H9 (cell line): ENCODE measurements at regions not wholly inside any gene's neighbourhood (a gene's known extent, or its start where the extent isn't known, plus 50 kb on each side); places are given as distances from the start of the nearest gene placed in this dataset.

Source experiments
- DNase-seq: peaks from one replicate; pipeline ENCODE4 v3.0.0-alpha.2; 2017
- H2AFZ ChIP-seq: one replicate; pipeline ENCODE4 v1.6.1; 2013; ENCODE audit warnings: mild to moderate bottlenecking, low read length, control low read depth, moderate library complexity
- H2AK5ac ChIP-seq: 2 replicates; pipeline ENCODE4 v1.6.1; 2013; ENCODE audit warnings: low read length, control low read depth, mixed read lengths; ENCODE audit not compliant: insufficient read length
- H2BK120ac ChIP-seq: one replicate; pipeline ENCODE4 v1.6.1; 2013; ENCODE audit warnings: low read depth, mild to moderate bottlenecking, low read length, control low read depth, inconsistent platforms; ENCODE audit not compliant: poor library complexity, severe bottlenecking
- H2BK12ac ChIP-seq: 2 replicates; pipeline ENCODE4 v1.6.1; 2013; ENCODE audit warnings: low read length, control low read depth, mixed read lengths, low read depth; ENCODE audit not compliant: insufficient read length
- H2BK15ac ChIP-seq: 2 replicates; pipeline ENCODE4 v1.6.1; 2013; ENCODE audit warnings: low read depth, low read length, control low read depth
- H2BK20ac ChIP-seq: one replicate; pipeline ENCODE4 v1.6.1; 2013; ENCODE audit warnings: low read depth, mild to moderate bottlenecking, low read length, control low read depth, inconsistent platforms; ENCODE audit not compliant: poor library complexity, severe bottlenecking
- H2BK5ac ChIP-seq: 2 replicates; pipeline ENCODE4 v1.6.1; 2013; ENCODE audit warnings: low read length, control low read depth, mixed read lengths; ENCODE audit not compliant: insufficient read length
- H3K14ac ChIP-seq: 2 replicates; pipeline ENCODE4 v1.6.1; 2013; ENCODE audit warnings: low read length, control low read depth; ENCODE audit not compliant: insufficient read depth
- H3K18ac ChIP-seq: 2 replicates; pipeline ENCODE4 v1.6.1; 2013; ENCODE audit warnings: low read depth, mild to moderate bottlenecking, mixed read lengths, low read length, control low read depth; ENCODE audit not compliant: insufficient read length
- H3K23ac ChIP-seq: 2 replicates; pipeline ENCODE4 v1.6.1; 2013; ENCODE audit warnings: low read length, control low read depth, mixed read lengths, low read depth; ENCODE audit not compliant: insufficient read length
- H3K23me2 ChIP-seq: 2 replicates; pipeline ENCODE4 v1.6.1; 2013; ENCODE audit warnings: low read depth, mild to moderate bottlenecking, mixed read lengths, low read length, control low read depth; ENCODE audit not compliant: insufficient read length, poor library complexity, severe bottlenecking
- H3K27ac ChIP-seq: 2 replicates; pipeline ENCODE4 v1.5.1; 2013; ENCODE audit warnings: low read length, control low read depth, mixed read lengths, low read depth; ENCODE audit not compliant: insufficient read length
- H3K27me3 ChIP-seq: 2 replicates; pipeline ENCODE4 v1.6.1; 2013; ENCODE audit warnings: low read length, control low read depth, inconsistent platforms; ENCODE audit not compliant: insufficient read depth
- H3K4ac ChIP-seq: 2 replicates; pipeline ENCODE4 v1.6.1; 2013; ENCODE audit warnings: low read depth, mild to moderate bottlenecking, control low read depth, inconsistent platforms, low read length, moderate library complexity
- H3K4me1 ChIP-seq: 2 replicates; pipeline ENCODE4 v1.6.1; 2013; ENCODE audit warnings: low read length, control low read depth, inconsistent platforms; ENCODE audit not compliant: insufficient read depth
- H3K4me2 ChIP-seq: 2 replicates; pipeline ENCODE4 v1.6.1; 2013; ENCODE audit warnings: low read length, control low read depth, mixed read lengths; ENCODE audit not compliant: insufficient read length, insufficient read depth
- H3K56ac ChIP-seq: 2 replicates; pipeline ENCODE4 v1.6.1; 2013; ENCODE audit warnings: low read depth, mild to moderate bottlenecking, mixed read lengths, low read length, control low read depth; ENCODE audit not compliant: insufficient read length
- H3K79me1 ChIP-seq: 2 replicates; pipeline ENCODE4 v1.6.1; 2013; ENCODE audit warnings: low read depth, mild to moderate bottlenecking, moderate library complexity, low read length, control low read depth, inconsistent platforms; ENCODE audit not compliant: insufficient read depth, poor library complexity, severe bottlenecking
- H3K79me2 ChIP-seq: 2 replicates; pipeline ENCODE4 v1.6.1; 2013; ENCODE audit warnings: low read length, control low read depth, inconsistent platforms; ENCODE audit not compliant: insufficient read depth
- H3K9ac ChIP-seq: 2 replicates; pipeline ENCODE4 v1.6.1; 2013; ENCODE audit warnings: low read length, control low read depth, mixed read lengths; ENCODE audit not compliant: insufficient read length; ENCODE audit errors: extremely low read depth
- H3K9me3 ChIP-seq: one replicate; pipeline ENCODE4 v1.6.1; 2013; ENCODE audit warnings: low read depth, low read length, inconsistent platforms; ENCODE audit not compliant: control insufficient read depth
- H3T11ph ChIP-seq: one replicate; pipeline ENCODE4 v1.6.1; 2013; ENCODE audit warnings: mild to moderate bottlenecking, low read length, control low read depth, inconsistent platforms
- H4K20me1 ChIP-seq: one replicate; pipeline ENCODE4 v1.6.1; 2013; ENCODE audit not compliant: control insufficient read depth, insufficient read length, insufficient read depth
- H4K5ac ChIP-seq: 2 replicates; pipeline ENCODE4 v1.6.1; 2013; ENCODE audit warnings: low read depth, mild to moderate bottlenecking, mixed read lengths, low read length, control low read depth; ENCODE audit not compliant: insufficient read length
- H4K8ac ChIP-seq: replicated peaks from 2 replicates; pipeline ENCODE4 v1.6.1; 2013; ENCODE audit warnings: low read length, control low read depth, mixed read lengths, low read depth; ENCODE audit not compliant: insufficient read length
- H4K91ac ChIP-seq: 2 replicates; pipeline ENCODE4 v1.6.1; 2013; ENCODE audit warnings: low read depth, mild to moderate bottlenecking, moderate library complexity, mixed read lengths, low read length, control low read depth; ENCODE audit not compliant: insufficient read length
- H3K27ac Mint-ChIP-seq, 3 experiments: 2 replicates in 2 of 3; 3 replicates in 1 of 3; pipeline ENCODE4 v1.8.0; 2020 to 2021; ENCODE audit warnings: mixed read lengths in 3 of 3, mild to moderate bottlenecking in 1 of 3, moderate library complexity in 1 of 3
- H3K27me3 Mint-ChIP-seq: 2 replicates; pipeline ENCODE4 v1.8.0; 2021; ENCODE audit warnings: low read depth, mild to moderate bottlenecking, moderate library complexity, mixed read lengths
- H3K36me3 Mint-ChIP-seq, 3 experiments: 2 replicates in 2 of 3; 3 replicates in 1 of 3; pipeline ENCODE4 v1.8.0; 2020 to 2021; ENCODE audit warnings: low read depth in 3 of 3, mixed read lengths in 3 of 3; ENCODE audit not compliant: insufficient read depth in 1 of 3
- H3K4me1 Mint-ChIP-seq, 2 experiments: 2 replicates each; pipeline ENCODE4 v1.8.0; 2020; ENCODE audit warnings: mixed read lengths in 2 of 2
- H3K4me3 Mint-ChIP-seq, 2 experiments: 2 replicates in 1 of 2; 3 replicates in 1 of 2; pipeline ENCODE4 v1.8.0; 2020 to 2021; ENCODE audit warnings: mild to moderate bottlenecking in 2 of 2, mixed read lengths in 2 of 2, moderate library complexity in 1 of 2
- H3K9me3 Mint-ChIP-seq, 2 experiments: 2 replicates in 1 of 2; 3 replicates in 1 of 2; pipeline ENCODE4 v1.8.0; 2020; ENCODE audit warnings: mild to moderate bottlenecking in 2 of 2, mixed read lengths in 2 of 2, moderate library complexity in 1 of 2
- WGBS: extraction: QIAGEN DNeasy Blood & Tissue Kit; methylation state at CpG from one replicate; pipeline ENCODE4 v1.1.7; 2013; ENCODE audit warnings: missing lambda C conversion rate, low lambda C conversion rate, mixed read lengths; ENCODE audit not compliant: insufficient read length; ENCODE audit errors: extremely low coverage; 5-methylcytosine and 5-hydroxymethylcytosine counted together
- TF ChIP-seq, protein P1 (sequence below): fragments of 200-600 bp; sonication (generic); conservative IDR thresholded peaks from 3 replicates; pipeline ENCODE4 v1.8.0; 2021; ENCODE audit warnings: antibody characterized with exemption, mild to moderate bottlenecking

DNA sequence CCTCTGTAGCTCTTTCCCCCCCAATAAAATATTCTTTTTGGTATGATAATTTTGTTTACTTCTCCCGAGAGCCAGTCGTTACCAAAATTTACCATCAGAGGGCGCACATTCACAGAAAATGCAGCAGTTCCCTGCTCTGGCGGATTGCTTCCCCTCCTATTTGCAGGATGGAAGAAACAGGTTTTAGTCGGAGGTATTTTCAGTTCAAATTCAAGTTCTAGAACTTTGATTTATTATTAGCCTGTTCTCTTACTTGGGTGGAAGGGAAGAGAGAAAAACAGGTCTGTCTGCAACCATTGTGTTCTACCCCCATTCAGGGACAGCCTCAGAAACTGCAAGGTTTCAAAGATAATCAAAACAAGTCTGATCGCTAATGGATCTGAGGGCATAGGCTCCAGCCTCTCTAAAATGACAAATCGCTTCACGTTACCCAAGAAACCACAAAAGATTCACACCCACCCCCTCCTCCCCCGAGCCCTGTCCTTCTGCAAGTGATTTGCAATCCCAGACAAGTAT lies 263.8 kb upstream of the RPS6KA3 start:
- H3K9me3 Mint-ChIP-seq: peaks cover 0 to 32% of the 10 kb centered on the region in 2 experiments; a peak in 3 of 5 replicates
- Histone ChIP-seq H2BK12ac (no peak overlapping the region), H4K91ac (no peak overlapping the region), H3K79me2 (no peaks in the 10 kb centered on the region), H3K27me3 (no peaks in the 10 kb centered on the region), H2BK120ac (no peak overlapping the region), H3K9ac (no peak overlapping the region), H3T11ph (no peak overlapping the region), H2BK15ac (no peak overlapping the region), H3K18ac (no peak overlapping the region), H3K27ac (no peak overlapping the region), H2BK20ac (no peak overlapping the region), H4K5ac (no peak overlapping the region), H3K14ac (no peak overlapping the region), H2BK5ac (no peak overlapping the region), H3K4ac (no peak overlapping the region), H4K20me1 (no peaks in the 10 kb centered on the region), H3K23ac (no peak overlapping the region), H2AFZ (no peak overlapping the region), H2AK5ac (no peak overlapping the region), H3K4me2 (no peak overlapping the region), H3K56ac (no peak overlapping the region), H4K8ac (no peak overlapping the region), H3K9me3 (peaks cover 21% of the 10 kb centered on the region), H3K23me2 (no peaks in the 10 kb centered on the region), H3K4me1 (no peaks in the 10 kb centered on the region), H3K79me1 (no peaks in the 10 kb centered on the region)
- TF ChIP-seq, protein P1, sequence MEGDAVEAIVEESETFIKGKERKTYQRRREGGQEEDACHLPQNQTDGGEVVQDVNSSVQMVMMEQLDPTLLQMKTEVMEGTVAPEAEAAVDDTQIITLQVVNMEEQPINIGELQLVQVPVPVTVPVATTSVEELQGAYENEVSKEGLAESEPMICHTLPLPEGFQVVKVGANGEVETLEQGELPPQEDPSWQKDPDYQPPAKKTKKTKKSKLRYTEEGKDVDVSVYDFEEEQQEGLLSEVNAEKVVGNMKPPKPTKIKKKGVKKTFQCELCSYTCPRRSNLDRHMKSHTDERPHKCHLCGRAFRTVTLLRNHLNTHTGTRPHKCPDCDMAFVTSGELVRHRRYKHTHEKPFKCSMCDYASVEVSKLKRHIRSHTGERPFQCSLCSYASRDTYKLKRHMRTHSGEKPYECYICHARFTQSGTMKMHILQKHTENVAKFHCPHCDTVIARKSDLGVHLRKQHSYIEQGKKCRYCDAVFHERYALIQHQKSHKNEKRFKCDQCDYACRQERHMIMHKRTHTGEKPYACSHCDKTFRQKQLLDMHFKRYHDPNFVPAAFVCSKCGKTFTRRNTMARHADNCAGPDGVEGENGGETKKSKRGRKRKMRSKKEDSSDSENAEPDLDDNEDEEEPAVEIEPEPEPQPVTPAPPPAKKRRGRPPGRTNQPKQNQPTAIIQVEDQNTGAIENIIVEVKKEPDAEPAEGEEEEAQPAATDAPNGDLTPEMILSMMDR: peak; percentile 93
- H3K4me3 Mint-ChIP-seq: peak overlapping the region in 1 of 2 experiments; percentile 16; a peak in 1 of 5 replicates
- no peak overlapping the region; a peak in 1 of 7 replicates for H3K27ac Mint-ChIP-seq
- peaks cover 25 to 32% of the 10 kb centered on the region in 2 experiments for H3K4me1 Mint-ChIP-seq
- no peaks in the 10 kb centered on the region for H3K36me3 Mint-ChIP-seq
- WGBS: no CpG with 5 or more reads among the region's 9 CpGs
- peak; percentile 48 for DNase-seq
- peaks cover 17% of the 10 kb centered on the region for H3K27me3 Mint-ChIP-seq
